Esophagus squamous epithelium (tissue), 4 donors: ENCODE measurements at regions not wholly inside any gene's neighbourhood (a gene's known extent, or its start where the extent isn't known, plus 50 kb on each side); places are given as distances from the start of the nearest gene placed in this dataset.

ENCODE experiments used
- POLR2A ChIP-seq, 4 donors: fragments of 450-650 bp; IDR thresholded peaks; one replicate each; pipeline ENCODE4 v1.6.1; 2017; ENCODE audit warnings: antibody characterized with exemption in 4 of 4, mild to moderate bottlenecking in 4 of 4, moderate library complexity in 3 of 4
- TF ChIP-seq, protein P1 (sequence below), 6 experiments: fragments of 450-650 bp in 4 of 6; fragments of 200-600 bp in 2 of 6; sonication (generic) in 2 of 6; IDR thresholded peaks; one replicate each; pipeline ENCODE4 v1.5.1; 2016 to 2019; ENCODE audit warnings: antibody characterized with exemption in 6 of 6, mild to moderate bottlenecking in 4 of 6, moderate library complexity in 4 of 6

DNA sequence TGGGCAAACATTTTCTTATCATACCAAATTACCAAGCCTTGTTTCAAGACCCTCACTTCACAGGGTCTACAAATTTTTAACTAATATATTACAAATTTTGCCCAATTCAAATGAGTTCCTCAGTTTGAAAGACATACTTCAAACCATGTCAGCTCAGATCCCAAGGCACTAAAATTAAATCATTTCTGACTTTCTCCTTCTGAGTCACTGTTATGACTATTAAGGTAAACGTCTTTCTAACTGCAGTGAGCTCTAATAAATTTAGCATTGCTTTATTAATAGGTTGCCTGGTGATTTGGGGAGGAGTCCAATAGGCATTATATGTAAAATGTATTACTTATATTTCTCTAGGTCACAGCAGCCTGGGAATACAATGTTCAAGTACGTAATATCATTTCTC lies 158.2 kb upstream of the ARHGEF26 start:
- TF ChIP-seq, protein P1, sequence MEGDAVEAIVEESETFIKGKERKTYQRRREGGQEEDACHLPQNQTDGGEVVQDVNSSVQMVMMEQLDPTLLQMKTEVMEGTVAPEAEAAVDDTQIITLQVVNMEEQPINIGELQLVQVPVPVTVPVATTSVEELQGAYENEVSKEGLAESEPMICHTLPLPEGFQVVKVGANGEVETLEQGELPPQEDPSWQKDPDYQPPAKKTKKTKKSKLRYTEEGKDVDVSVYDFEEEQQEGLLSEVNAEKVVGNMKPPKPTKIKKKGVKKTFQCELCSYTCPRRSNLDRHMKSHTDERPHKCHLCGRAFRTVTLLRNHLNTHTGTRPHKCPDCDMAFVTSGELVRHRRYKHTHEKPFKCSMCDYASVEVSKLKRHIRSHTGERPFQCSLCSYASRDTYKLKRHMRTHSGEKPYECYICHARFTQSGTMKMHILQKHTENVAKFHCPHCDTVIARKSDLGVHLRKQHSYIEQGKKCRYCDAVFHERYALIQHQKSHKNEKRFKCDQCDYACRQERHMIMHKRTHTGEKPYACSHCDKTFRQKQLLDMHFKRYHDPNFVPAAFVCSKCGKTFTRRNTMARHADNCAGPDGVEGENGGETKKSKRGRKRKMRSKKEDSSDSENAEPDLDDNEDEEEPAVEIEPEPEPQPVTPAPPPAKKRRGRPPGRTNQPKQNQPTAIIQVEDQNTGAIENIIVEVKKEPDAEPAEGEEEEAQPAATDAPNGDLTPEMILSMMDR (IDR thresholded peaks at IDR 0.05) = no peak
- TF ChIP-seq POLR2A (IDR thresholded peaks at IDR 0.05) = no peak
